ENCODE measurements at regions not wholly inside any gene's neighbourhood (a gene's known extent, or its start where the extent isn't known, plus 50 kb on each side); places are given as distances from the start of the nearest gene placed in this dataset.
A peak's percentile ranks its signal among the peaks of the same experiment; 100 is the strongest.

DNA sequence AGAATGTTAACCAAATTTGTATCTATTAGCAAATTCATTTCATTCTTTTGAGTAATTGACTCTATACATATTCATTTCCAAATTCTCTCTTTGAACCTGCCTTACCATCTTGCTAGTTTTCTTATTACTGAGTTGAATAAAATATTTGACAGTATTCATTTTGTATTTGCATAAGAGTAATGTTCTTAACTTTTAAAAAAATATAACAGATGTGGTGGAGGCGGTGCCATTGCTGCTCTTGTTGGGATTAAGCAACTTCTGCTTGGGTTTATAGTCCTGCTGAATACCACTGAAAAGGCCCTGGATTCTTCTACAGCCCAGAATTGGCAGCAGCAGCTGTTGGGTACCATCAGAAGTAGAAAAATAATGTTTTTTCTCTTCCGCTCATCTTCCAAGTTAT, 148.9 kb upstream of the PEX5L start:
- no peak for DNase-seq (ENCODE audit: low spot score)

GRCh38 chr3:180188512-180189309, 152.0 kb upstream of the PEX5L start:
- DNase-seq (ENCODE audit: low spot score): no peak

DNA sequence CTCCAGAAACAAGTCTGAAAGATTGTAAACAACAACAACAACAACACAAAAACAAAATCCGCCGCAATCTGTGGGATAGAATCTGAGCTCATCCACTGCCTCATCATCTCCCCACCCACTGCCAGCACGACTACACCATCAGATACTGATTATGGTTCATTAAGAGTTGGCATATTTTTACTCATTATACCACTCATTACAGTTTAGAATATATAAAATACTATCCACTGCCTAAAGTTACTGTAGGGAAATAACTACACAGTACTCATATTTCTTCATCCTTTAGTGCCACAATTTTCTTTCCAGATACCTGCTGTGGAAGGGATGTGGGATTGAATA, 152.5 kb upstream of the PEX5L start:
- DNase-seq (ENCODE audit: low spot score): no peak

DNA sequence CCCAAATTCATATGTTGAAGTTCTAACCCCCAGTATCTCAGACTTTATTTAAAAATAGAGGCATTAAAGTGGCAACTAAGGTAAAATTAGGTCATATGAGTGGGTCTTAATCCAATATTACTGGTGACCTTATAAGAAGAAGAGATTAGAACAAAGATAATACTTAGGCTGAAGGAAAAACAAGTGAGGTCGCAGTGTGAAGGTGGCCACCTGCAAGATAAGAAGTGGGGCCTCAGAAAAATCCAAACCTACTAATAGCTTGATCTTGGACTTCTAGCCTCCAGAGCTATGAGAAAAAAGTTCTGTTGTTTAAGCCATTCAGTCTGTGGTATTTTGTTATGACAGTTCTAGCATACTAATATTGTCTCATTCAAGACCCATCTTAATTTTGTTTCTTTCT, 159.9 kb upstream of the PEX5L start:
- DNase-seq (ENCODE audit: low spot score): no peak

DNA sequence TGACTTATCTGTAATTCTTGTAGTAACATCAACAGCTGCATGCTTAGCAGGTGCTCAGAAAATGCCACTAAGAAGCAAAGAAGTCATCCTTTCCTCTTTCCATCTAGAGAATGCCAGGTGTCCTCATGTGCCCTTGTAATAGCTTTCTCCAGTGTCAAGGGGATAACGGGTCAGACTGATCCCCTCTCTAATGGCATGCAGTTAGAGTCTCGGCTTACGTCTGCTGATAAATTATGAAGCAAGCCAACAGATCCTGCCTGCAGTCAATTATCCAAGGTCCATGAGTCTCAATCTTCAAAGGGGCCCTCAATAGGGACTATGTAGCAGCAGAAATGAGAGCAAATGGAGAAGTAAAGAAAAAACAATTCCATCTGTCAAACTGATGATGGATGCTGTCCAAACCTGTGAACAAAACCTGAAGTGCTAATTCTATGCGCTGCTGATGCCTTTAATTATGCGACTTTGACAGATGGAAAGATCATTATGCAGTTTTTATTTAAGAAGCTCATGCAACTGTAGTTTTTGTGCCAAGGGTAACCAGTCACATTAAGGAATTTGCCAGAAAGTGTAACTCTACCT, 162.8 kb upstream of the PEX5L start:
- no peak for DNase-seq (ENCODE audit: low spot score)

GRCh38 chr3:180215866-180216265, 179.1 kb upstream of the PEX5L start:
- no peak for DNase-seq (ENCODE audit: low spot score)

DNA sequence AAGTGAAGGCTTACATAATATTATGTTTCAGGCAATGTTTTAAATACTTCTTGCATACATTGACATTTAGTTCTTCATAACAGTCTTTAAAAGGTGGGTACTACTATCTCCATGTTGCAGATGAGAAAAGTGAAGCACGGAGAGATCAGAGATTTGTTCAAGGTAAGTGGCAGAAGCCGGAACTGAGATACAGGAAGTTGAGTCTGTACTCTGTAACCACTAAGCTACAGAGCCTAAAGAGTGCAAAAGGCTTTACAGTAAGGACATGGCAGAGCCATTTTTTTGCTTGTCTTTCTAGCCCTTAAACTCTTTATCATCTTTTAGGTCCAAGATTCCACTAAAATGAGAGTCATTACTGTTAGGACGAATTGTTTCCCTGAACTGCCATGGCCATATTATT, 186.5 kb upstream of the PEX5L start:
- no peak for DNase-seq (ENCODE audit: low spot score)

DNA sequence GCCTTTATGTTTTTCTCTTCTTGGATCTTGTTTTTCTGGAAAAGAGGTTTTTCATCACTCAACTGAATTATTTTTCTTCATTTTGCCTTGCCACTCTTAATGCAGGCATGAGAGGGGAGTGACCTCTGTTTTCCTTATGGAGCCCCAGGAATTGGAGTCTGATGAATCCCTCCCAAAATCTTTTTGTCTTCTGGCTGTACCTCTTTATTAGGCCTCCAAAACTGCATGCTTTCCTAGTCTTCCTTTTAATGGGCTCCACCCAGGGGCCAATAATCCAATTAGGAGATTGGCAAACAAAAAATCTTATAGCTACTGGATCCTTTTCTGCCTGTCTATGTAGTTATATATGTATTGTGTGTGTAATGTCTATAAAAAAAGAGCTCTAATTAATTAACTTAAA, 192.4 kb upstream of the PEX5L start:
- no peak for DNase-seq (ENCODE audit: low spot score)

DNA sequence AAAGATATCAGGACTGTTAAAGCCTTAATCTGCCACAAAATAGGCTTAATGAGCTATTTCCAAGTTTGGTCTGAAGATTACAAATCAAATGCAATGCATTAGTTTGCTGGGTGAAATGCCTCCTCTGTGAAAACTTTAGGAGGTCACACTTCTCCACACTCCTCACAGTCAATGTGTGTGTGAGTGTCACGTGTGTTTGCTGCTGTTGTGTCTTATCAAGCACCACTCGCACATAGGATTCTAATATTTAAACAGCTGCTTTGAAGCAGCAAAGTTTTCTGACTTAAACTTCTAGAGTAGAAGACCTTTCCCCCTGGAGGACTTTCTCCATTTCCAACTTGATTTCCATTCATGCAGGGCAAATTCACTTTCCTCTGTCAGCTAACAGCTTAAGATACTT, 203.2 kb upstream of the PEX5L start:
- no peak for DNase-seq (ENCODE audit: low spot score)

DNA sequence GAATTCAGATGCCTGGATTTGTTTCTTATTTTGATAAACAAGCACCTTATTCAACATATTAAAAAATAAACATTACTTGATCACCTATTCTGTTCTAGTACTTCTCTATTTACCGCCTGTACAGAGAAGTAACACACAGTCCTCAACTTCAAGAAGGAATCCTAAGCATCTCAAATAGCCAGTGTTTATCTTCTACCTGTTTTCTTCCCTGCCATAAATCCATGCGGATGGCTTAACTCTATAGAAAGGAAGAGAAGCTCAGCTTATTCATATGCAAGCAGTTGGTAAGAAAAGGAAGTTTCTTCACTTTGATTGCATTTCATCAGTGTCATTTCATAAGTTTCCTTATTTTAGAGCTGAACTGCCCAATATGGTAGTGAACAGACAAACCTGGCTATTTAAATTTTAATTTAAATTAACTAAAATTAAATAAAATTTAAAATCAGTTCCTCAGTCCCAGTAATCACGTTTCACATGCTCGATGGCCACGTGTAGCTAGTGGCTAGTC, 210.0 kb upstream of the PEX5L start:
- DNase-seq (ENCODE audit: low spot score): no peak

DNA sequence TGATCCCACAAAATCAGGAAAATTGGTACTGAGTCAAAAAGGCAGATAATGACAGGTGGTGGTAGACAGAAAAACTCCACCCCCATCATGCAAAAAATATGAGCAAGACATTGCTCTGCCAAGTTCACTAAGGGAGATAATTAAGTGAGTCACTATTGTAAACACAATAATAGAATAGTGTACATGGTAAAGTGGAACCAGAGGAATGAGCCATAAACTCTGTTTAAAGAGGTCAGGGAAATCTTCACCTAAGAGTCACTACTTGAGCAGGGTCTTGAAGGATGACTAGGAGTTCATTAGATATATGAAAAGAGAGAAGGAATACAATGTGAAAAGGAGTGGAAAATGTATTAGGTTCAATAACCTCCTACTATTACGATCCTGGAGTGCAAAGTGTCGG, 213.4 kb upstream of the PEX5L start:
- no peak for DNase-seq (ENCODE audit: low spot score)

GRCh38 chr3:180252683-180253082, 215.9 kb upstream of the PEX5L start:
- no peak for DNase-seq (ENCODE audit: low spot score)

DNA sequence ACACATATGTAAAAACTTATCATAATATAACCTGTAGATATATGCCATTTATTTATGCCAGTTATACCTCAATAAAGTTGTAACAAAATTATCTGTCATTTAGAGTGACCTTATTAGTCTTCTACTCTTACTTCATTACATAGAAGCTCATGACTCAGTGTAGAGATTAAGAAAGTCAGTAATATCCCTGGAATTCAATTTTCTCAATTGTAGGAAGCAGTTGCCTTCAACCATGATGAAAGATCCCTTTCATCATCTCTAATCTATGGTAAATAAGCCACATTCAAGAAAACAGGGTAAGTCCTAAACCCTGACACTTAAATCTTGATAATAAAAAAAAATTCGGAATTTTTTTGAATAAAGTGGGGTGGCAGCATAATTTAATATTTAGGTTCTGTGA, 216.5 kb upstream of the PEX5L start:
- no peak for DNase-seq (ENCODE audit: low spot score)

GRCh38 chr3:180264479-180264878, 227.7 kb upstream of the PEX5L start:
- DNase-seq (ENCODE audit: low spot score): no peak

- DNase-seq (ENCODE audit: low spot score): no peak
Measured at GRCh38 chr3:180265551-180265950, 228.8 kb upstream of the PEX5L start.

GRCh38 chr3:180267202-180267843, 230.6 kb upstream of the PEX5L start:
- peak; percentile 16 for DNase-seq (ENCODE audit: low spot score)

DNA sequence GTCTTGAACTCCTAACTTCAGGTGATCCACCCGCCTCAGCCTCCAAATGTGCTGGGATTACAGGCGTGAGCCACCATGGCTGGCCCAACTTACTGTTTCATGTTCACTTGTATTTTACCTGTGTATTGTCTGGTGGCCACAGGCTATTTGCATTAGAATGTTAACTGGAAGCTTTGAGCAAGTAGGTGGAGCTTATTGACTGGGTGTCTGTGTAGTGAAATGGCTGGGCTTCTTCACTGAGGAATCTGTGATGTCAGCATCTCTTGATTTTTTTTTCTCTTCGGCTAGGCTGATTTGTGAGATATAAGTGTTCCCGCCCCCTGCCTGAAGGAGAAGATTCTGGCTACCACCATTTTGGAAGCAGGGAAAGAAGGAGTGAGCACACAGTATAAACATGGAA, 237.8 kb upstream of the PEX5L start:
- no peak for DNase-seq (ENCODE audit: low spot score)

DNA sequence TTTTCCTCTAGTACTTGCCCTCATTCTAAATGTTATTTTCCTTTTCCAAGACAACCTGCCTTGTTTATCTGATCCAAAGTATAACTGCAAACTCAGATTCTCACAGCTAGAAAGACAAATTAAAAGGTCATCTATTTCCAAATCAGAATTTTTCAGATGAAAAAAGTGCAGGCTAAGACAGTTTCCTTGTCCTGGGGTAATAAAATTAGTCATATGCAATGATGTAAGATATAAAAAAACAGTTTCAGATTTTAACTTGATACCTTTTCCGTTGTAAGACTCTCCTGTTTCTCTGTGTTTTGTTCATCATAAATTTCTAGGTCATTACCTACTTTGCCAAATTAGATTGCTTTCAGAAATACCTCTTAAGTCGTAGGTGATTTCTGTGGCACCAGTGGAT, 238.4 kb upstream of the PEX5L start:
- no peak for DNase-seq (ENCODE audit: low spot score)

GRCh38 chr3:180277041-180277440, 240.3 kb upstream of the PEX5L start:
- DNase-seq (ENCODE audit: low spot score): no peak

- DNase-seq (ENCODE audit: low spot score): no peak
Measured at GRCh38 chr3:180278583-180279188, 241.9 kb upstream of the PEX5L start.

DNA sequence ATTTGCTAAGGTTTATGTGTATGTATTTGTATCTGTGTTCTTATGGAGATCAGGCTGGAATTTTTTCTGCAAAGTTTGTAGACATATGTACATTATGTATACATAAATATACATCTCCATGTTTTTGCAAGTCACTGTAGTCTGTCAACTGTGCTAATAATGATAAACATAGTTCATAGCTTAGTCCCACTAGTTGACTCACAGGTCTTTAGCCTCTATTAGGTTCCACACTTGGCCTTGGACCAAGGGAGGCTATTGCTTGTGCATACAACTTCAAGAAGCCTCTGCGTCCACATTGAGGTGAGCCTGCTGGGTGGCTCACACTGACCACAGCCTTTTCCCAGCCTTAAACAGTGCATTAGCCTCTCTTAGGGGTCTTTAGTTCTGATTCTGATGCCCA, 243.8 kb upstream of the PEX5L start:
- no peak for DNase-seq (ENCODE audit: low spot score)

DNA sequence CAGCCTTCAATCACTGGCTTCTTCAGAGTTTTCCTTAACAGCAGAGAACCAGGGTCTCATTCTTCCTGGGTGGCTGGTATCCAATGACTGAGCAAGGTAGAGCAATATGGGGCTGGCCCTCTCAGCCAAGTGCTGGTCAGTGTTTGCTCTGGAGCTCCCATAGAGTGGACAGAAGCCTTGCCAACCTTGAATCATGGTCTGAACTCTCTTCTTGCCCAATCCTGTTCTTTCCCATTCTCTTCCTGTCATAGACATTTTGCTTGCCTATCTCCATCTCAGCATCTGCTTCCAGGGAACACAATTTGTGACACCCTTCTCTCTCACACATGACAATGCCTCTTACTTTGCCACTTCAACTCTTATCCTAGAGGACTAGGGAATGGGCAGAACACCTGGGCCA, 245.6 kb upstream of the PEX5L start:
- DNase-seq (ENCODE audit: low spot score): no peak

DNA sequence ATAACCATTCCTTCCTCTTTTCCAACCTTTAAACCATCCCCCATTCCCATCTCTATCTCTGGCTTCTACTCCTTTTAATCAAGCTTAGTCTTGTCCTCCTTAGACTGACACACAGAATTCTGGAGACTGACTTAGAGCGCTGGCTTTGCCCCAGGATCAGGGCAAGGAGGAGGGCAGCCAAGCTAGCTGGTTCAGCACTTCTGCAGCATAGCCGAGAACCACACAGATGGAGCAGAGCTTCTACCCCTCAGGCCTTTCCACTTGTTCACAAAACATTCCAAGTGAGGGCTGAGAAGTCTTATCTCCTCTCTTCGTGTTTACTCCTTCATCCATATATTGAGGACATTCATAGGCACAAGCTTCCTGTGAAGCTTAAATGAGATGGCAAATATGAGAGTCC, 246.5 kb upstream of the PEX5L start:
- DNase-seq (ENCODE audit: low spot score): no peak
